Gastrocnemius medialis (tissue), 4 donors: ENCODE measurements at regions not wholly inside any gene's neighbourhood (a gene's known extent, or its start where the extent isn't known, plus 50 kb on each side); places are given as distances from the start of the nearest gene placed in this dataset.

Experiments used
- ATAC-seq, 2 donors: fragments of 150-250 bp; one replicate each; pipeline ENCODE4 v1.9.1; 2016
- DNase-seq, 2 donors: peaks; one replicate each; pipeline ENCODE4 v3.0.0-alpha.2; 2019
- H3K27ac ChIP-seq, 4 donors: fragments of 200-600 bp; sonication (generic); 1 replicate in 1 of 4; 2 replicates in 3 of 4; pipeline ENCODE4 v1.5.1; 2016 to 2018; ENCODE audit warnings: mild to moderate bottlenecking in 2 of 4, moderate library complexity in 1 of 4
- H3K27me3 ChIP-seq, 3 donors: fragments of 200-600 bp; sonication (generic) in 2 of 3; 1 replicate in 1 of 3; 2 replicates in 2 of 3; pipeline versions ENCODE4 v1.5.1 to v1.6.0; 2016 to 2019; ENCODE audit warnings: mild to moderate bottlenecking in 1 of 3, moderate library complexity in 1 of 3
- H3K36me3 ChIP-seq, 2 donors: fragments of 200-600 bp; sonication (generic) in 1 of 2; one replicate each; pipeline ENCODE4 v1.5.1; 2017 to 2018
- H3K4me1 ChIP-seq, 2 donors: fragments of 200-600 bp; sonication (generic) in 1 of 2; one replicate each; pipeline ENCODE4 v1.5.1; 2016 to 2017; ENCODE audit warnings: mild to moderate bottlenecking in 2 of 2
- H3K4me3 ChIP-seq, 4 donors: fragments of 200-600 bp; sonication (generic) in 3 of 4; 1 replicate in 1 of 4; 2 replicates in 3 of 4; pipeline ENCODE4 v1.5.1; 2016 to 2019; ENCODE audit warnings: mild to moderate bottlenecking in 2 of 4
- H3K9me3 ChIP-seq, 3 donors: fragments of 200-600 bp; sonication (generic) in 2 of 3; 1 replicate in 1 of 3; 2 replicates in 2 of 3; pipeline ENCODE4 v1.5.1; 2016 to 2019
- CTCF ChIP-seq, 5 experiments: fragments of 450-650 bp in 3 of 5; fragments of 200-600 bp in 2 of 5; sonication (generic) in 2 of 5; IDR thresholded peaks in 4 of 5; conservative IDR thresholded peaks in 1 of 5; 1 replicate in 4 of 5; 2 replicates in 1 of 5; pipeline ENCODE4 v1.5.1; 2016 to 2019; ENCODE audit warnings: antibody characterized with exemption in 5 of 5, mild to moderate bottlenecking in 3 of 5, moderate library complexity in 3 of 5
- POLR2A ChIP-seq, 2 donors: fragments of 450-650 bp; IDR thresholded peaks; one replicate each; pipeline ENCODE4 v1.6.1; 2017; ENCODE audit warnings: antibody characterized with exemption in 2 of 2, mild to moderate bottlenecking in 2 of 2, moderate library complexity in 2 of 2
- in situ Hi-C, 4 donors: fragments of 200-750 bp; cut with MboI; loops; one replicate each; pipeline versions ENCODE4 v1.15.0 to v1.8.0; 2017; ENCODE audit warnings: low sequenced_read_pairs in 4 of 4
- intact Hi-C: fragments of 100-400 bp; cut with DNase I; formaldehyde crosslinking; loops from one replicate; pipeline ENCODE4 v1.15.1; 2023; ENCODE audit warnings: low total_unique reads

- ATAC-seq (no peak), DNase-seq (no peak)
- Histone ChIP-seq H3K4me3 (no peak overlapping the region), H3K27me3 (peaks cover 0 to 5% (median 0%) of the 10 kb centered on the region in 3 donors), H3K36me3 (no peaks in the 10 kb centered on the region), H3K27ac (no peak overlapping the region), H3K9me3 (no peaks in the 10 kb centered on the region), H3K4me1 (no peaks in the 10 kb centered on the region)
- in situ Hi-C loops (no loop called here), intact Hi-C loops (no loop called here)
- TF ChIP-seq CTCF (IDR thresholded peaks at IDR 0.05 in 4 of 5, conservative IDR thresholded peaks at IDR 0.05 in 1 of 5) = no peak
- no peak for TF ChIP-seq POLR2A (IDR thresholded peaks at IDR 0.05)
Measured at GRCh38 chr16:86986809-86987487, 330.2 kb downstream of the C16orf95 start.

DNA sequence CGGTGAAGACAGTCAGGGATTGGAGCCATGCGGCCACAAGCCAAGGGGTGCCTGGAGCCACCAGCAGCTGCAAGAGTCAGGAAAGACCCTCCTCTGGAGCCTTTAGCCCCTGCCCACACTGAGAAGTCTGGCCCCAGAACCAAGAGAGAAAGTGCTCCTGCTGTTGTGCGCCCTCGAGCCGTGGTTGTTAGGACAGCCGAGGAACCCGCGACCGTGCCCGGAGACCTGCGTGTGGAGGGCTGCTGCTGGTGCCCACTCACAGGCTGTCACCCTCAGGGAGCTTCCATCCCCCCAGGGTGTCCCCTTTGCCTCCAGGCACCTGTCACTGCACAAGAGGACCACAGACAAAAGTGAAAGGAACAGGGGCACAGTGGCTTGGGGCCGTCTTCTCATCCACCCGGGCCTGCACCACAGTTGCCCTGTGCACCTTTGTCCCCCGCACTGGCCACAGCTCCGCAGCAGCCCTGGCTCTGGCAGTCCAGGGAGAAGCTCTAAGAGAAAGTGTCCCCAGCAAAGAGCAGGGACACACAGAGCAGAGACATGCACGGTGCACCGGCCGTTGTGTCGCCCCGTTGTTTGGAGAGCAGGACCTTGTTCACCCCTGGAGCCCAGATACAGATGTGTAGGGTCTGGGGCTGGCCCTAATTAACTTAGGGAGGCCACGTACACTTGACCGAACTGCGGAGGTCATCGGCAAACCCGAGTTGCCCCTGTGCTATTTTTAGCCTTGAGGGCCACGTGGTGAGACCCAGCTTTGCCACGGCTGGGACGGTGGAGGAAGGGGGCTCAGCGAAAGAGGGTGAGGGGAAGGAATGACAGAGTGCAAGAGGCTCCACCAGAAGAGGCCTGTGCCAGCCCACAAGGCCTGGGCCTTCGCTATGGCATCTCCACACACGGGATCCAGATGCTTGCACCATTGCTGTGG, 329.2 kb downstream of the C16orf95 start:
- H3K4me1 ChIP-seq = no peaks in the 10 kb centered on the region
- ATAC-seq (peak in 1 of 2 donors; percentile 4), DNase-seq (no peak)
- H3K9me3 ChIP-seq = no peaks in the 10 kb centered on the region
- no peaks in the 10 kb centered on the region for H3K36me3 ChIP-seq
- H3K27ac ChIP-seq = no peak overlapping the region
- intact Hi-C loops (no loop called here), in situ Hi-C loops (no loop called here)
- H3K4me3 ChIP-seq = no peak overlapping the region
- TF ChIP-seq CTCF (IDR thresholded peaks at IDR 0.05 in 4 of 5, conservative IDR thresholded peaks at IDR 0.05 in 1 of 5) (no peak), POLR2A (IDR thresholded peaks at IDR 0.05) (no peak)
- H3K27me3 ChIP-seq = peaks cover 0 to 5% (median 0%) of the 10 kb centered on the region in 3 donors

GRCh38 chr16:86988920-86989696, 328.1 kb downstream of the C16orf95 start:
- TF ChIP-seq CTCF (IDR thresholded peaks at IDR 0.05 in 4 of 5, conservative IDR thresholded peaks at IDR 0.05 in 1 of 5) (no peak), POLR2A (IDR thresholded peaks at IDR 0.05) (no peak)
- peaks cover 0 to 5% (median 0%) of the 10 kb centered on the region in 3 donors for H3K27me3 ChIP-seq
- no peak for ATAC-seq

DNA sequence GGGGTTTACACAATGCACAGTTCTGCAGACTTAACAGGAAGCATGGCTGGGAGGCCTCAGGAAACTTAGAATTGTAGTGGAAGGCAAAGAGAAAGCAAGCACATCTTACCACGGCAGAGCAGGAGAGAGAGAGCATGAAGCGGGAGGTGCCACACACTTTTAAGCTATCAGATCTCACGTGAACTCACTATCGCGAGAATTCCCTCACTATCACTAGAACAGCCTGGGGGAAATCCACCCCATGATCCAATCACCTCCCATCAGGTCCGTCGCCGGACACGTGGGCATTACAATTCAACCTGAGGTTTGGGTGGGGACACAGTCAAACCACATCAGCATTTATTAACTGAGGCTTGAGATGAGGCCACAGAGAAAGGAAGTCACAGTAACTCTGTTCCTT, 326.7 kb downstream of the C16orf95 start:
- no peak overlapping the region for H3K4me3 ChIP-seq
- no peaks in the 10 kb centered on the region for H3K36me3 ChIP-seq
- TF ChIP-seq CTCF (IDR thresholded peaks at IDR 0.05 in 4 of 5, conservative IDR thresholded peaks at IDR 0.05 in 1 of 5) = no peak
- no peak for TF ChIP-seq POLR2A (IDR thresholded peaks at IDR 0.05)
- peaks cover 1 to 12% (median 7%) of the 10 kb centered on the region in 3 donors for H3K27me3 ChIP-seq
- no peak overlapping the region for H3K27ac ChIP-seq
- intact Hi-C loops = no loop called here
- no peaks in the 10 kb centered on the region for H3K9me3 ChIP-seq
- in situ Hi-C loops = no loop called here
- ATAC-seq = no peak
- no peak for DNase-seq
- H3K4me1 ChIP-seq = no peaks in the 10 kb centered on the region

More at GRCh38 chr16:86988920-86989696, 328.1 kb downstream of the C16orf95 start:
- H3K4me1 ChIP-seq = no peaks in the 10 kb centered on the region
- no peak overlapping the region for H3K27ac ChIP-seq
- DNase-seq = no peak
- no peaks in the 10 kb centered on the region for H3K36me3 ChIP-seq
- in situ Hi-C loops (no loop called here), intact Hi-C loops (no loop called here)
- H3K4me3 ChIP-seq = no peak overlapping the region
- no peaks in the 10 kb centered on the region for H3K9me3 ChIP-seq
